GM18861 (cell line): ENCODE measurements at regions not wholly inside any gene's neighbourhood (a gene's known extent, or its start where the extent isn't known, plus 50 kb on each side); places are given as distances from the start of the nearest gene placed in this dataset.
"Not testable (repeated sequence)": the region's sequence is repeated elsewhere in the genome, so short reads cannot be mapped to it uniquely, and the experiment has no call there.

ENCODE experiments used
- ATAC-seq: cut with Tn5 transposase; IDR thresholded peaks from one replicate; pipeline ENCODE4 v1.9.1; 2021; ENCODE audit not compliant: unreplicated experiment

DNA sequence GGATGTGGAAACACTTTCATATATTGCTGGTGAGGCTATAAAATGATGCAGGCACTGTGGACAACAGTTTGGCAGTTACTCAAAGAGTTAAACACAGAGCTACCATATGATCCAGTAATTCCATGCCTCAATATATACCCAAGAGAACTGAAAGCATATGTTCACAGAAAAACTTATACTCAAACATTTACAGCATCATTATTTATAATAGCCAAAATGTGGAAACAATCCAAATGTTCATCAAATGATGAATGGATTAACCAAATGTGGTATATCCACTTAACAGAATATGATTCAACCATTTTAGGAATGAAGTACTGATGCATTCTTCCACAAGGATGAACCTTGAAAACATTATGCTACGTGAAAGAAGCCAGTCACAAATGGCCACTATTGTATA is 603.8 kb downstream of the IQCM start:
- ATAC-seq: no peak

- no peak for ATAC-seq
Measured at GRCh38 chr4:149203256-149204001, 612.2 kb downstream of the IQCM start.

- no peak for ATAC-seq
Measured at GRCh38 chr4:149202117-149202516, 613.5 kb downstream of the IQCM start.

DNA sequence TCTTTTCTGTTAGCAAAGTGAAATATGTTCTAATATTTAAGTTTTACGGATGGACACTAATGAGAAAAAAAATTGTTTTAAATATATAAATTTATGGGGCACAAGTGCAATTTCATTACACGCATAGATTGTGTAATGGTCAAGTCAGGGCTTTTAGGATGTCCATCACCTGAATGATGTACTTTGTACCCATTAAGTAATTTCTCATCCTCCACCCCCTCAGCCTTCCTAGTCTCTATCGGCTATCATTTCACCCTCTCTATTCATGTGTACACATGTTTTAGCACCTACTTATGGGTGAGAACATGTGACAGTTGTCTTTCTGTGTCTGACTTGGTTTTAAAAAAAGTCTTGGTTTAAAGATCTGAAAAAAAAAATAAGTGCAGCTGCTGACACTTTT is 616.0 kb downstream of the IQCM start:
- no peak for ATAC-seq

DNA sequence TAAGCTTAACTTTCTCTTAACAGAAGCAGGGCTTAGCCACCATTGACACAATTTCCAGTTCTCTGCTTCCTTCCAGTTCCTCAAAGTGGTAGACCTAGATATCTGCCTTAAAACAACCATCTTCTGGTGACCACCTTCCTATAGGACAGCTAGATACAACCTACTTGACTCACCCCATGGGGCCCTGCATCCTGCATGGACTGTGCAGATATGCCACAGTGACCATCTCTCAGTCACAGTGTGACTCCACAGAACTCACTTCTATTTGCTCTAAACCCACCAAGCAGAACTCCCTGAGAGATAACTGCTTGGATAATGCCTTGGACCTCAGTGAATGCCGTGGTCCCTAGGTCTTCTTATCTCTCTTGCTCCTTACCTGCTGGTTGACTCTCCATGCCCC is 621.6 kb downstream of the IQCM start:
- ATAC-seq: no peak

- no peak for ATAC-seq
Measured at GRCh38 chr4:149187726-149188125, 627.9 kb downstream of the IQCM start.

GRCh38 chr4:149183638-149184037 is 632.0 kb downstream of the IQCM start:
- ATAC-seq: no peak

DNA sequence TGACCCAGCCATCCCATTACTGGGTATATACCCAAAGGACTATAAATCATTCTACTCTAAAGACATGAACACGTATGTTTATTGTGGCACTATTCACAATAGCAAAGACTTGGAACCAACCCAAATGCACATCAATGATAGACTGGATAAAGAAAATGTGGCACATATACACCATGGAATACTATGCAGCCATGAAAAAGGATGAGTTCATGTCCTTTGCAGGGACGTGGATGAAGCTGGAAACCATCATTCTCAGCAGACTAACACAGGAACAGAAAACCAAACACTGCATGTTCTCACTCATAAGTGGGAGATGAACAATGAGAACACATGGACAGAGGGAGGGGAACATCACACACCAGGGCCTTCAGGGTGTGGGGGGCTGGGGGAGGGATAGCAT is 634.2 kb downstream of the IQCM start:
- ATAC-seq: not testable (repeated sequence)

GRCh38 chr4:149176039-149176438 is 639.6 kb downstream of the IQCM start:
- ATAC-seq: no peak

DNA sequence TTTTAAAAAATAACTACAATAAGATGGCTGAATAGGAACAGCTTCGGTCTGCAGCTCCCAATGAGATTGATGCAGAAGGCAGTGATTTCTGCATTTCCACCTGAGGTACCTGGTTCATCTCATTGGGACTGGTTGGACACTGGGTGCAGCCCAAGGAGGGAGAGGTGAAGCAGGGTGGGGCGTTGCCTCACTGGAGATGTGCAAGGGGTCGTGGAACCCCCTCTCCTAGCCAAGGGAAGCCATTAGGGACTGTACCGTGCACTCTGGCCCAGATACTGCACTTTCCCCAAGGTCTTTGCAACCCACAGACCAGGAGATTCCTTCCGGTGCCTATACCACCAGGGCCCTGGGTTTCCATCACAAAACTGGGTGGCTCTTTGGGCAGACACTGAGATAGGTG is 640.1 kb downstream of the IQCM start:
- no peak for ATAC-seq

GRCh38 chr4:149173241-149174013 is 642.2 kb downstream of the IQCM start:
- no peak for ATAC-seq

GRCh38 chr4:149168645-149169044 is 647.0 kb downstream of the IQCM start:
- ATAC-seq: no peak

DNA sequence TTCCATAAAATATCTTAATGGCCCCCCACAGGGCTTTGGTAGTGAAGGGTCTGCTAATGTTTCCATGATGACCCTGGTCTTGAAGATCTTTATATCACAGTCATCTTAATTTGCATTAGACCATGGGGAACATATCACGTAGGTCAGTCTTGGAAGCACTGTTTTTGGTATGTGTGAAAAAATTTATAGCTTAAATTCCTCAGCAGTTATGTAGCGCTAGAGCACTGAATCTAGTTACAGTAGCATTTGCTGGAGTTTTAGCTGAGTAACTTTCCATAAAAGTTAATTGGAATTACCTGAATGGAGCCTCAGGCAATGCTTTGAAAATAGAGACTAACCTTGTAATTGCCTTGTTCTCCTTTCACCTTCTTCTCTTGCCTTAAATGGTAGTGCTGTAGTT is 648.8 kb downstream of the IQCM start:
- no peak for ATAC-seq

DNA sequence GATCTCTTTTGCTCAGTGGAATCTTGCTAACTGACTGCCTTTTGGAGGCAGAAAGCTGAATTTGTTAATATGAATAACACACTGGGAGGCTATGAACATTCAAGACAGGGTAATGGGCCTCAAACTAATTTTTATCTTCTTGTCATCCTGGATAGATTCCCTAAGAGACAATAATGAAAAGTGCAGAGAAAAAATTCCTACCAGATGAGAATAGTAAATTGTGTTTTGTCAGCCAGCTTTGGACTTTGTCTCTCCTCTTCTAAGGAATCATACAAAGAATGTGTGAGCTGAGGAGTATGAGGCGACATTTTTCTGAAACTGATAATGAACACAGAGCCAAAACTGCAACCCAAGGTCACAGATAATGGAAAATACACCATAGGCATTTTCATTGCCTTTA is 649.3 kb downstream of the IQCM start:
- ATAC-seq: no peak

GRCh38 chr4:149164282-149164681 is 651.4 kb downstream of the IQCM start:
- ATAC-seq: no peak

DNA sequence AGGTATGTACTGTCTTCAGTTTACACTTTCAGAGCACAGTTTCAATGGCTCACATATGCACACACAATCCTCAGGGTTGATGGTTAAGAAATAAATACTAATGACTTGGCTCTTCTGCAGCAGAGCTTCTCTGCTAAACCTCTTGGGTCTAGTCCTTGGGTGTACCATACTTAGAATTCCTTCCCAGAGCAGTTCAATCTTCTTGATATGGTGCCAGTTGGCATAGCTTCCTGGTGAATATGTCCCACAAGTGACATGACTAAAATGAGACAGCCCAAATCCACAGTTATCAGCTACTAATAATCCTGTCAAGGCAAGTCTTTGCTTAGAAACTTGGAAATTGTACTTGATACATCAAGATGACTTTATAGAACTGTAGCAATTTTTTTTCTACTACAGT is 654.4 kb downstream of the IQCM start:
- ATAC-seq: no peak

- no peak for ATAC-seq
Measured at GRCh38 chr4:149160370-149160769, 655.3 kb downstream of the IQCM start.

- ATAC-seq: no peak
Measured at GRCh38 chr4:149158817-149159216, 656.8 kb downstream of the IQCM start.

- no peak for ATAC-seq
Measured at GRCh38 chr4:149145803-149146202, 669.8 kb downstream of the IQCM start.

GRCh38 chr4:149144060-149144459 is 671.6 kb downstream of the IQCM start:
- ATAC-seq: no peak

DNA sequence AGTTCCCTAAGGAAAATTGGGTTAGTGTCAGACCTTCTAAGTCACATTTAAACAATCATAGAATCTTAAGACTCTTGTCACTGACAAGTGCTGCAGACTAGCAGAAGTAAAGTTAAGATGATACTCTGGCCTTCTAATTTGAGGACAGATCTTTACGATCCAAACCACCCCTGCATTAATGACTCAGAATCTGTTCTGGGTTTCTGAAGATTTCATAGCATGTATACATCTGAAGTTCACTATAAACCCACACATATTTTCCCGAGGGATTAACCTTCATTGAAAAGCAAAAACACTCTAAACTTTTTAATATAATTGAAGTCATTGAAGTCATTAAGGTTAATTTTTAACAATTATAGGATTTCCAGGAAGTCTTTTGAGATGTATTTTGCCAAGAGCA is 674.3 kb downstream of the IQCM start:
- ATAC-seq: no peak

DNA sequence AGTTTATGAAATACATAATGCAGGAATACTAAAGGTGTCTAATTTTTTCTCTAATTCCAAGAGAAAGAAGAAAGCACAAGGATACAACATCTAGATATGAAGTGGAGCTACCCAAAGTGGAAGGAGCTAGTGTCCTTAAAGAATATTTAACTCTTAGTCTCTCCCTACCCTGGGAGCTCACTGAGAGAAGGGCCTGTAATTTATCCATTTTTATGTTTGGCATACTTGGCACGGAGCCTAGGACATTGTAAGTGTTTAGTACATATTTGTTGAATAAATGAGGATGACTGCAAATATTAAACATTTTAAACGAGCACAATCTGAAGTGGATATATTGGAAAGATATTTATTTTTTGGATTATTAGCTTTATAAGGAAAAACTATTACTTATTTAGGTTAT is 674.8 kb downstream of the IQCM start:
- no peak for ATAC-seq
